K562 (cell line): ENCODE measurements at regions not wholly inside any gene's neighbourhood (a gene's known extent, or its start where the extent isn't known, plus 50 kb on each side); places are given as distances from the start of the nearest gene placed in this dataset.
"Not testable (repeated sequence)": the region's sequence is repeated elsewhere in the genome, so short reads cannot be mapped to it uniquely, and the experiment has no call there.

Source experiments
- AFF1 ChIP-seq, 2 experiments: fragments of 450-650 bp; IDR thresholded peaks; 2 replicates each; pipeline ENCODE4 v1.6.1; 2018; ENCODE audit warnings: mild to moderate bottlenecking in 2 of 2, low read depth in 1 of 2; ENCODE audit not compliant: partially characterized antibody in 2 of 2
- ATF3 ChIP-seq, 2 experiments: fragments of 450-650 bp in 1 of 2; sonication (generic) in 1 of 2; formaldehyde crosslinking in 1 of 2; IDR thresholded peaks in 1 of 2; conservative IDR thresholded peaks in 1 of 2; 2 replicates each; pipeline versions ENCODE4 v1.6.1 to v1.8.1; 2016 to 2023; ENCODE audit warnings: mild to moderate bottlenecking in 2 of 2, moderate library complexity in 2 of 2, inconsistent platforms in 1 of 2, missing genetic modification reagents in 1 of 2
- CTBP1 ChIP-seq: fragments of 450-650 bp; IDR thresholded peaks from 2 replicates; pipeline ENCODE4 v1.6.1; 2016; ENCODE audit warnings: borderline replicate concordance
- CTCF ChIP-seq, 3 experiments: IDR thresholded peaks in 2 of 3; conservative IDR thresholded peaks in 1 of 3; 2 replicates each; pipeline ENCODE4 v1.5.1; 2011 to 2012; ENCODE audit warnings: low read length in 3 of 3, mild to moderate bottlenecking in 3 of 3, control low read depth in 2 of 3, improper control_type of control experiment in 1 of 3, inconsistent platforms in 1 of 3, low read depth in 1 of 3, mixed read lengths in 1 of 3, moderate library complexity in 1 of 3; ENCODE audit not compliant: insufficient read depth in 2 of 3
- E4F1 ChIP-seq: fragments of 250-450 bp; sonication (Bioruptor Pico); IDR thresholded peaks from 2 replicates; pipeline ENCODE4 v1.5.0; 2021; ENCODE audit warnings: mild to moderate bottlenecking, borderline replicate concordance
- FOXJ3 ChIP-seq: sonication (generic); formaldehyde crosslinking; IDR thresholded peaks from 2 replicates; pipeline ENCODE4 v1.4.0; 2020; ENCODE audit warnings: mild to moderate bottlenecking, missing genetic modification reagents
- IRF1 ChIP-seq: sonication (generic); formaldehyde crosslinking; IDR thresholded peaks from 2 replicates; pipeline ENCODE4 v1.8.0; 2022; ENCODE audit warnings: missing genetic modification reagents, mild to moderate bottlenecking, borderline replicate concordance
- NFATC3 ChIP-seq: fragments of 450-650 bp; IDR thresholded peaks from 2 replicates; pipeline ENCODE4 v1.6.1; 2017; ENCODE audit warnings: mild to moderate bottlenecking
- SETDB1 ChIP-seq: IDR thresholded peaks from one replicate; pipeline ENCODE4 v1.6.1; 2012; ENCODE audit warnings: low read length, control low read depth, inconsistent platforms
- SPI1 ChIP-seq: IDR thresholded peaks from 2 replicates; pipeline ENCODE4 v1.6.1; 2011; ENCODE audit warnings: low read depth, low read length, control low read depth, borderline replicate concordance
- USF1 ChIP-seq: sonication (generic); formaldehyde crosslinking; IDR thresholded peaks from 2 replicates; pipeline ENCODE4 v1.9.0; 2022; ENCODE audit warnings: mild to moderate bottlenecking, missing genetic modification reagents
- ZBTB1 ChIP-seq: sonication (generic); formaldehyde crosslinking; IDR thresholded peaks from 2 replicates; pipeline ENCODE4 v1.8.1; 2023; ENCODE audit warnings: missing genetic modification reagents, low read depth, mild to moderate bottlenecking, borderline replicate concordance
- ZNF224 ChIP-seq: sonication (generic); formaldehyde crosslinking; IDR thresholded peaks from 2 replicates; pipeline ENCODE4 v1.8.0; 2022; ENCODE audit warnings: mild to moderate bottlenecking, missing genetic modification reagents
- ZNF23 ChIP-seq: fragments of 250-450 bp; sonication (Bioruptor Pico); IDR thresholded peaks from 2 replicates; pipeline ENCODE4 v1.4.0; 2020; ENCODE audit warnings: mild to moderate bottlenecking

GRCh38 chr2:87569689-87570397 lies 178.0 kb upstream of the PLGLB2 start:
- TF ChIP-seq AFF1 (IDR thresholded peaks at IDR 0.05; ENCODE audit: low read depth in 1 of 2, partially characterized antibody in 2 of 2); ZBTB1 (CRISPR knock-in tag); ZNF224 (CRISPR knock-in tag); FOXJ3 (CRISPR knock-in tag); ATF3 (IDR thresholded peaks at IDR 0.05); ATF3 (CRISPR knock-in tag; conservative IDR thresholded peaks at IDR 0.05); ZNF23 (CRISPR knock-in tag); E4F1; SETDB1; CTCF (IDR thresholded peaks at IDR 0.05 in 2 of 3, conservative IDR thresholded peaks at IDR 0.05 in 1 of 3; ENCODE audit: insufficient read depth in 2 of 3, low read depth in 1 of 3, low read length in 3 of 3); USF1 (CRISPR knock-in tag); NFATC3; IRF1 (CRISPR knock-in tag); SPI1; CTBP1: not testable (repeated sequence)
